ENCODE measurements at regions not wholly inside any gene's neighbourhood (a gene's known extent, or its start where the extent isn't known, plus 50 kb on each side); places are given as distances from the start of the nearest gene placed in this dataset.

GRCh38 chr3:88947013-88947412 lies 160.4 kb upstream of the EPHA3 start:
- TF ChIP-seq CTCF (IDR thresholded peaks at IDR 0.05) (no peak), POLR2AphosphoS5 (IDR thresholded peaks at IDR 0.05) (no peak), POLR2A (IDR thresholded peaks at IDR 0.05) (no peak)

Data from breast epithelium (tissue), 3 donors.